DOHH2 (cell line): ENCODE measurements at regions not wholly inside any gene's neighbourhood (a gene's known extent, or its start where the extent isn't known, plus 50 kb on each side); places are given as distances from the start of the nearest gene placed in this dataset.

ENCODE experiments used
- CTCF ChIP-seq: fragments of 200-600 bp; sonication (generic); IDR thresholded peaks from one replicate; pipeline ENCODE4 v1.5.1; 2014; ENCODE audit warnings: antibody characterized with exemption, mild to moderate bottlenecking, low read depth, low read length; ENCODE audit not compliant: poor library complexity, severe bottlenecking
- EZH2phosphoT487 ChIP-seq: fragments of 200-600 bp; sonication (generic); IDR thresholded peaks from 2 replicates; pipeline ENCODE4 v1.6.1; 2017; ENCODE audit warnings: borderline replicate concordance, mild to moderate bottlenecking, antibody characterized with exemption, low read length, moderate library complexity, mixed read lengths

GRCh38 chr18:76668119-76668518, 154.2 kb upstream of the ZNF236 start:
- TF ChIP-seq CTCF (no peak), EZH2phosphoT487 (no peak)
